Liver (tissue), 7 donors: ENCODE measurements at regions not wholly inside any gene's neighbourhood (a gene's known extent, or its start where the extent isn't known, plus 50 kb on each side); places are given as distances from the start of the nearest gene placed in this dataset.
A peak's percentile ranks its signal among the peaks of the same experiment; 100 is the strongest.

Experiments used
- DNase-seq: peaks from one replicate; pipeline ENCODE4 v3.0.0-alpha.2; 2017; ENCODE audit warnings: low spot score
- H3K27ac ChIP-seq, 2 donors: one replicate each; pipeline ENCODE4 v1.7.0; 2013; ENCODE audit warnings: inconsistent platforms in 2 of 2, low read length in 2 of 2, control low read depth in 1 of 2, low read depth in 1 of 2, mild to moderate bottlenecking in 1 of 2
- H3K27me3 ChIP-seq, 4 donors: one replicate each; pipeline versions ENCODE4 v1.6.1 to v1.7.0; 2013; ENCODE audit warnings: low read length in 3 of 4, inconsistent platforms in 1 of 4, mild to moderate bottlenecking in 1 of 4, moderate library complexity in 1 of 4; ENCODE audit not compliant: control insufficient read depth in 4 of 4, insufficient read depth in 4 of 4
- H3K36me3 ChIP-seq, 4 donors: one replicate each; pipeline versions ENCODE4 v1.6.1 to v1.7.0; 2013; ENCODE audit warnings: low read length in 3 of 4, mild to moderate bottlenecking in 3 of 4, low read depth in 1 of 4, moderate library complexity in 1 of 4; ENCODE audit not compliant: control insufficient read depth in 4 of 4, insufficient read depth in 3 of 4
- H3K4me1 ChIP-seq, 4 donors: one replicate each; pipeline versions ENCODE4 v1.6.1 to v1.7.0; 2013; ENCODE audit warnings: low read length in 3 of 4, mild to moderate bottlenecking in 3 of 4, moderate library complexity in 1 of 4; ENCODE audit not compliant: control insufficient read depth in 4 of 4, insufficient read depth in 4 of 4
- H3K4me3 ChIP-seq, 3 donors: one replicate each; pipeline versions ENCODE4 v1.6.1 to v1.7.0; 2013; ENCODE audit warnings: low read length in 3 of 3, control low read depth in 1 of 3, low read depth in 1 of 3, mild to moderate bottlenecking in 1 of 3
- H3K9ac ChIP-seq, 2 donors: one replicate each; pipeline ENCODE4 v1.7.0; 2013; ENCODE audit warnings: low read length in 2 of 2, mild to moderate bottlenecking in 2 of 2, moderate library complexity in 2 of 2, control low read depth in 1 of 2, low read depth in 1 of 2
- H3K9me3 ChIP-seq, 4 donors: one replicate each; pipeline versions ENCODE4 v1.6.1 to v1.7.0; 2013; ENCODE audit warnings: low read length in 3 of 4; ENCODE audit not compliant: control insufficient read depth in 4 of 4
- EGR1 ChIP-seq, 2 donors: IDR thresholded peaks; 2 replicates each; pipeline ENCODE4 v1.6.1; 2016 to 2018; ENCODE audit warnings: antibody characterized with exemption in 2 of 2, low read depth in 2 of 2
- FOXA1 ChIP-seq: IDR thresholded peaks from 2 replicates; pipeline ENCODE4 v1.6.1; 2016; ENCODE audit warnings: antibody characterized with exemption
- FOXA2 ChIP-seq: IDR thresholded peaks from 2 replicates; pipeline ENCODE4 v1.6.1; 2016; ENCODE audit warnings: antibody characterized with exemption
- GABPA ChIP-seq, 2 donors: IDR thresholded peaks in 1 of 2; conservative IDR thresholded peaks in 1 of 2; 2 replicates each; pipeline ENCODE4 v1.6.1; 2016; ENCODE audit warnings: antibody characterized with exemption in 2 of 2, mild to moderate bottlenecking in 1 of 2, moderate library complexity in 1 of 2
- HNF4A ChIP-seq, 2 donors: conservative IDR thresholded peaks; 2 replicates each; pipeline ENCODE4 v1.6.1; 2016; ENCODE audit warnings: antibody characterized with exemption in 2 of 2, mild to moderate bottlenecking in 2 of 2
- HNF4G ChIP-seq: IDR thresholded peaks from 2 replicates; pipeline ENCODE4 v1.6.1; 2016; ENCODE audit warnings: antibody characterized with exemption
- JUND ChIP-seq, 2 donors: IDR thresholded peaks; 2 replicates each; pipeline ENCODE4 v1.6.1; 2016; ENCODE audit warnings: antibody characterized with exemption in 2 of 2
- NR2F2 ChIP-seq: IDR thresholded peaks from 2 replicates; pipeline ENCODE4 v1.6.1; 2016; ENCODE audit warnings: antibody characterized with exemption
- RAD21 ChIP-seq, 2 donors: IDR thresholded peaks; 2 replicates each; pipeline ENCODE4 v1.6.1; 2016; ENCODE audit warnings: antibody characterized with exemption in 2 of 2, mild to moderate bottlenecking in 2 of 2
- SP1 ChIP-seq: IDR thresholded peaks from 2 replicates; pipeline ENCODE4 v1.6.1; 2018; ENCODE audit warnings: antibody characterized with exemption, mild to moderate bottlenecking
- TAF1 ChIP-seq: conservative IDR thresholded peaks from 2 replicates; pipeline ENCODE4 v1.6.1; 2016; ENCODE audit warnings: antibody characterized with exemption, mild to moderate bottlenecking
- YY1 ChIP-seq: IDR thresholded peaks from 2 replicates; pipeline ENCODE4 v1.6.1; 2016; ENCODE audit warnings: antibody characterized with exemption, mild to moderate bottlenecking
- WGBS: extraction: QIAGEN DNeasy Blood & Tissue Kit; methylation state at CpG from one replicate; pipeline ENCODE4 v1.1.7; 2013; 5-methylcytosine and 5-hydroxymethylcytosine counted together
- TF ChIP-seq, protein P1 (sequence below): IDR thresholded peaks from 2 replicates; pipeline ENCODE4 v1.6.1; 2016; ENCODE audit warnings: antibody characterized with exemption, mild to moderate bottlenecking
- TF ChIP-seq, protein P2 (sequence below): IDR thresholded peaks from 2 replicates; pipeline ENCODE4 v1.6.1; 2016; ENCODE audit warnings: antibody characterized with exemption
- TF ChIP-seq, protein P3 (sequence below): IDR thresholded peaks from 2 replicates; pipeline ENCODE4 v1.6.1; 2016; ENCODE audit warnings: antibody characterized with exemption
- TF ChIP-seq, protein P4 (sequence below): IDR thresholded peaks from 2 replicates; pipeline ENCODE4 v1.6.1; 2016; ENCODE audit warnings: antibody characterized with exemption
- donor health status: healthy.
- donor health status: healthy.
- donor health status: healthy.
- donor health status: healthy.

DNA sequence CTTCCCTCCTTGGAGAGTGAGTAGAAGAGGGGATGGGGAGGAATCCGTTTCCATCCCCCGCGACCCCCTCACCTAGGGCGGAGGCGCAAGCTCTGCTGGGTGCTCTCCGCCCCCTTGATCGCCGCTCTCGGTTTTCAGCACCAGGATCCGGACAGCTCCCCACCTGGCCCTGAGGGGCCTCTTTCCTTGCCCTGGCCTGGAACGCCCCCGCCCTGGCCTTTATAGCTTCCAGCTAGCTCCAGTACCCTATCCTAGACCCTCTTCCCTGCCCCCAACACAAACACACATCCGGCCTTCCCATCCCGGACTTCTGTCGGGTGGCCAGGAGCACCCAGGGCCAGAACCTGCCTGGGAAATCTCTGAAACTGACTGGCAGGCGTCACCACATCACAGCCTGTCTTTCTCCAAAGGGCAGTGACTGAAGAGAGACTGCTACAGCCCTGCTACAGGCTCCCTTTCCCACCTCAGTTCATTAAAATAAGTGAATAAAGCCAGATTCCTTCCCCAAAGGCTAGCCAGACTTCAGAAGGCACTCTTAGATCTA, 72.3 kb upstream of the LEP start:
- H3K9ac ChIP-seq: no peak overlapping the region
- H3K4me1 ChIP-seq: peaks cover 13 to 22% (median 17%) of the 10 kb centered on the region in 4 donors
- no peaks in the 10 kb centered on the region for H3K9me3 ChIP-seq
- no peak overlapping the region for H3K27ac ChIP-seq
- H3K27me3 ChIP-seq: peaks cover 8 to 17% (median 10%) of the 10 kb centered on the region in 4 donors
- DNase-seq: peak; percentile 58
- 13% methylated on average over 16 of the region's 16 CpGs for WGBS
- H3K36me3 ChIP-seq: no peaks in the 10 kb centered on the region
- H3K4me3 ChIP-seq: no peak overlapping the region
- TF ChIP-seq HNF4A (conservative IDR thresholded peaks at IDR 0.05): no peak
- TF ChIP-seq, protein P1, sequence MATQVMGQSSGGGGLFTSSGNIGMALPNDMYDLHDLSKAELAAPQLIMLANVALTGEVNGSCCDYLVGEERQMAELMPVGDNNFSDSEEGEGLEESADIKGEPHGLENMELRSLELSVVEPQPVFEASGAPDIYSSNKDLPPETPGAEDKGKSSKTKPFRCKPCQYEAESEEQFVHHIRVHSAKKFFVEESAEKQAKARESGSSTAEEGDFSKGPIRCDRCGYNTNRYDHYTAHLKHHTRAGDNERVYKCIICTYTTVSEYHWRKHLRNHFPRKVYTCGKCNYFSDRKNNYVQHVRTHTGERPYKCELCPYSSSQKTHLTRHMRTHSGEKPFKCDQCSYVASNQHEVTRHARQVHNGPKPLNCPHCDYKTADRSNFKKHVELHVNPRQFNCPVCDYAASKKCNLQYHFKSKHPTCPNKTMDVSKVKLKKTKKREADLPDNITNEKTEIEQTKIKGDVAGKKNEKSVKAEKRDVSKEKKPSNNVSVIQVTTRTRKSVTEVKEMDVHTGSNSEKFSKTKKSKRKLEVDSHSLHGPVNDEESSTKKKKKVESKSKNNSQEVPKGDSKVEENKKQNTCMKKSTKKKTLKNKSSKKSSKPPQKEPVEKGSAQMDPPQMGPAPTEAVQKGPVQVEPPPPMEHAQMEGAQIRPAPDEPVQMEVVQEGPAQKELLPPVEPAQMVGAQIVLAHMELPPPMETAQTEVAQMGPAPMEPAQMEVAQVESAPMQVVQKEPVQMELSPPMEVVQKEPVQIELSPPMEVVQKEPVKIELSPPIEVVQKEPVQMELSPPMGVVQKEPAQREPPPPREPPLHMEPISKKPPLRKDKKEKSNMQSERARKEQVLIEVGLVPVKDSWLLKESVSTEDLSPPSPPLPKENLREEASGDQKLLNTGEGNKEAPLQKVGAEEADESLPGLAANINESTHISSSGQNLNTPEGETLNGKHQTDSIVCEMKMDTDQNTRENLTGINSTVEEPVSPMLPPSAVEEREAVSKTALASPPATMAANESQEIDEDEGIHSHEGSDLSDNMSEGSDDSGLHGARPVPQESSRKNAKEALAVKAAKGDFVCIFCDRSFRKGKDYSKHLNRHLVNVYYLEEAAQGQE: peak; percentile 99

DNA sequence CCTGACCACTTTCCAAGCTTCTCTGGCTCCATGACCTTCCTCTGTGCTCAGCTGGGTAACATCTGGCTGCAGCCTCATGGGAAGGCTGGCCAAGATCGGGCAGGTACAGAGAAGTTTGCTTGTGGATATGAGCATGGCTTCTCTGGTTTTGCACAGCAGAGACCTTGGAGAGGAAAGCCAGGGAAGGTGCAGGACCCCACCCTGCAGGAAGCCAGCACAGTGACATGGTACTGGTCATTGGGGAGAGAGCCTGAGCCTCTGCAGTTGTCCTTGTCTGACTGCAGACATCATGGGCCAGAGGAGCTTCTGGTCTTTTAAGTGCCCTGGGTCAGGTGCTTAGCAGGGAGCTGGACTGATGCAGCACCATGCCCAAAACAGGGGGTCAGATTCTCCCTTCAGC, 70.6 kb upstream of the LEP start:
- Histone ChIP-seq H3K27me3 (peaks cover 7 to 9% (median 8%) of the 10 kb centered on the region in 4 donors), H3K36me3 (no peaks in the 10 kb centered on the region), H3K9me3 (no peaks in the 10 kb centered on the region), H3K4me3 (no peak overlapping the region), H3K27ac (no peak overlapping the region), H3K9ac (no peak overlapping the region), H3K4me1 (peaks cover 13 to 22% (median 17%) of the 10 kb centered on the region in 4 donors)
- 79% methylated on average over 1 of the region's 1 CpG for WGBS
- DNase-seq: no peak
- TF ChIP-seq HNF4G (no peak), FOXA1 (no peak), SP1 (no peak), HNF4A (conservative IDR thresholded peaks at IDR 0.05) (no peak), YY1 (no peak), TAF1 (no peak)
- TF ChIP-seq, protein P2, sequence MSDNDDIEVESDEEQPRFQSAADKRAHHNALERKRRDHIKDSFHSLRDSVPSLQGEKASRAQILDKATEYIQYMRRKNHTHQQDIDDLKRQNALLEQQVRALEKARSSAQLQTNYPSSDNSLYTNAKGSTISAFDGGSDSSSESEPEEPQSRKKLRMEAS: no peak
- TF ChIP-seq, protein P3, sequence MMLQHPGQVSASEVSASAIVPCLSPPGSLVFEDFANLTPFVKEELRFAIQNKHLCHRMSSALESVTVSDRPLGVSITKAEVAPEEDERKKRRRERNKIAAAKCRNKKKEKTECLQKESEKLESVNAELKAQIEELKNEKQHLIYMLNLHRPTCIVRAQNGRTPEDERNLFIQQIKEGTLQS: no peak

DNA sequence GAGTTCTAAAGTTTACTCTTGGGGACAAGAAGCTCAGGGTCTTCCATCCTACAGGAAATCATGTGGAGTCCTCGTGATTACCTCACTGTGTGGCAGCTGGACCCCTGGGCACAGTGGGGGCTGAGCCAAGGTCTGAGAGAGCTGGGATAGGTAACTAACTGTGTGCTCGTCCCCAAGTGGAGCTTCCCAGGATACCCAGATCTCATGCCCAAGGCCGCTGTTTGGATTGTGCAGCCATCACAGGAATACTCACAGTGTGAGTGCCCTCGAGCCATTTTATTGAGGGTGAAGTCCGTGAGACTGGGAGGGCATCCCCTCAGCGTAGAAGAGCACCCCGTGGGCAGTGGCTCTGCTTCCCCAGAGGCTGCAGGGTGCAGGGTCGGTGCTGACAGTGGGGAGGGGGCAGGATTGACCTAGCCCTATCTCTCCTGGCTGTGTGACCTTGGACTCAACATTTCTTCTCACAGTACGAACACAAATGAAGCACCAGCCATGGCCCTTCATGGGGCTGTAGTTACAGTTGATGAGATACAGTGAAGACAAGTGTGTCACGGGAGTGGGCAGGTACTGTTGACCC, 69.6 kb upstream of the LEP start:
- 58% methylated on average over 10 of the region's 10 CpGs for WGBS
- no peak for TF ChIP-seq NR2F2
- TF ChIP-seq HNF4A (conservative IDR thresholded peaks at IDR 0.05): no peak
- no peak for TF ChIP-seq HNF4G
- TF ChIP-seq, protein P1: no peak
- TF ChIP-seq, protein P4, sequence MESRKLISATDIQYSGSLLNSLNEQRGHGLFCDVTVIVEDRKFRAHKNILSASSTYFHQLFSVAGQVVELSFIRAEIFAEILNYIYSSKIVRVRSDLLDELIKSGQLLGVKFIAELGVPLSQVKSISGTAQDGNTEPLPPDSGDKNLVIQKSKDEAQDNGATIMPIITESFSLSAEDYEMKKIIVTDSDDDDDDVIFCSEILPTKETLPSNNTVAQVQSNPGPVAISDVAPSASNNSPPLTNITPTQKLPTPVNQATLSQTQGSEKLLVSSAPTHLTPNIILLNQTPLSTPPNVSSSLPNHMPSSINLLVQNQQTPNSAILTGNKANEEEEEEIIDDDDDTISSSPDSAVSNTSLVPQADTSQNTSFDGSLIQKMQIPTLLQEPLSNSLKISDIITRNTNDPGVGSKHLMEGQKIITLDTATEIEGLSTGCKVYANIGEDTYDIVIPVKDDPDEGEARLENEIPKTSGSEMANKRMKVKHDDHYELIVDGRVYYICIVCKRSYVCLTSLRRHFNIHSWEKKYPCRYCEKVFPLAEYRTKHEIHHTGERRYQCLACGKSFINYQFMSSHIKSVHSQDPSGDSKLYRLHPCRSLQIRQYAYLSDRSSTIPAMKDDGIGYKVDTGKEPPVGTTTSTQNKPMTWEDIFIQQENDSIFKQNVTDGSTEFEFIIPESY: no peak
- no peak for TF ChIP-seq FOXA1
- TF ChIP-seq, protein P3: no peak
- TF ChIP-seq JUND (IDR thresholded peaks at IDR 0.05): no peak
- TF ChIP-seq YY1: no peak
- TF ChIP-seq FOXA2: no peak
- TF ChIP-seq SP1: no peak
- no peak for TF ChIP-seq TAF1
- no peak for TF ChIP-seq RAD21 (IDR thresholded peaks at IDR 0.05)
- TF ChIP-seq, protein P2: no peak
- no peak for TF ChIP-seq EGR1 (IDR thresholded peaks at IDR 0.05; ENCODE audit: low read depth in 2 of 2)
- TF ChIP-seq GABPA (IDR thresholded peaks at IDR 0.05 in 1 of 2, conservative IDR thresholded peaks at IDR 0.05 in 1 of 2): no peak

More for the DNA sequence above, 69.6 kb upstream of the LEP start:
- Histone ChIP-seq H3K4me3 (no peak overlapping the region), H3K27ac (no peak overlapping the region), H3K27me3 (peaks cover 3 to 8% (median 7%) of the 10 kb centered on the region in 4 donors), H3K9me3 (no peaks in the 10 kb centered on the region), H3K36me3 (no peaks in the 10 kb centered on the region), H3K4me1 (peaks cover 11 to 20% (median 15%) of the 10 kb centered on the region in 4 donors), H3K9ac (no peak overlapping the region)
- no peak for DNase-seq
